ENCODE measurements at regions not wholly inside any gene's neighbourhood (a gene's known extent, or its start where the extent isn't known, plus 50 kb on each side); places are given as distances from the start of the nearest gene placed in this dataset.
"Not testable (repeated sequence)": the region's sequence is repeated elsewhere in the genome, so short reads cannot be mapped to it uniquely, and the experiment has no call there.

GRCh38 chr1:187909382-187909781 is 1080.6 kb downstream of the PLA2G4A start:
- no peak for DNase-seq (ENCODE audit: low read depth)

DNA sequence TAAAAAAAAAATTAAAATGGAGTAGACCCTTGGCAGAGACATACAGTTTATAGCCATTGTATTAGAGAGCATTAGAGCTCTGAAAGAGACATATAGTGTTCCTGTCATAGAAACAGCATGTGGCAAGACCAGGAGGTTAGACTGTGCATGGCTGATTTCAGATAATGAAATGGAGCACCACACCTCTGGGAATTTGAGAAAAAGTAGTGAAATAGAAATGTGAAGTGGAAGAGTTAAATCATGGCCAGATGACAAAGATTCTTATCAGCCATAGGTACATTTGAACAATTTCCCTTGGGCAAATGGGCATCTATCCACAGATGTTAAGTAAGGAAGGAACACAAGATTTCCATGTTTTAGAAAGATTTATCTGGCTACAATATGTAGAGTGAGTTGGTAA is 1083.1 kb downstream of the PLA2G4A start:
- no peak for DNase-seq (ENCODE audit: low read depth)

- no peak for DNase-seq (ENCODE audit: low read depth)
Measured at GRCh38 chr1:187920976-187921375, 1092.2 kb downstream of the PLA2G4A start.

DNA sequence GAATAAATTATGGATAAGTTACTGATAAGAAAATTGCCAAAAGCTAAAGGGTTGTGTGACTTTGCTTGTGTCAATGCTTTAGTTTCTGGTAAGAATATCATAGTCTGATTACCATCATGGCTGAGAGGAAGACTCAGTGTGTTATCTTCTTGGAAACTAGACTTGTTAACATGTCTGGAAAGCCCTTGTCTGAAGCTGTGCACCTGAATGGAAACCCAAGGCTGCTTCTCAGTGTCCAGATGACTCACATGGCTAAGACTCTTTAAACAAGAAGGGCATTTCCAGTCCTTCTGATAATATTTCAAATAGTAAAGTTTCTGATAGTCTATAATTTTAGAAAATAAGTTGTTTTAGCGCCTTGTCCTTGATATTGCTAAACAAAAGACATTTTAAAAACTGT is 1092.7 kb downstream of the PLA2G4A start:
- peak; percentile 28 for DNase-seq (ENCODE audit: low read depth)

DNA sequence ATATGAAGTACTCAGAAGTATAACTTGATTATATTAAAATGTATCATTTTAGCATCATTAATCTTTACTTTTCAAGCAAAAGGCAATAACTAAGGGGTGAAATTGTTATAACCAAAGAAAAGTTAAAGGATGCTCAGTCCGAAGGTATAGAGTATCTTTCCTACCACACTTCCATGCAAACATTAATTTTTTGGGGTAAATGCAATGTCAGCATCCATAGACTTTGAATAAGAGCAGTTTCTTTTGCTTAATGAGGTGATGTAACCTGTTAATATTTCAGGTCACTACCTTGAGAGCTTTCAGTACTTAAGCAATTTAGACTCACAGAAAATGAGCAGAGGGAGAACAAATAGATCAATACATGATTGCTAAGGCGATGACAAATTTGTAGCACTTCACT is 1093.5 kb downstream of the PLA2G4A start:
- DNase-seq (ENCODE audit: low read depth), result no peak

- DNase-seq (ENCODE audit: low read depth), result no peak
Measured at GRCh38 chr1:187924252-187924651, 1095.5 kb downstream of the PLA2G4A start.

GRCh38 chr1:187928288-187928687 is 1099.5 kb downstream of the PLA2G4A start:
- DNase-seq (ENCODE audit: low read depth), result peak; percentile 42

- no peak for DNase-seq (ENCODE audit: low read depth)
Measured at GRCh38 chr1:187928696-187929095, 1099.9 kb downstream of the PLA2G4A start.

DNA sequence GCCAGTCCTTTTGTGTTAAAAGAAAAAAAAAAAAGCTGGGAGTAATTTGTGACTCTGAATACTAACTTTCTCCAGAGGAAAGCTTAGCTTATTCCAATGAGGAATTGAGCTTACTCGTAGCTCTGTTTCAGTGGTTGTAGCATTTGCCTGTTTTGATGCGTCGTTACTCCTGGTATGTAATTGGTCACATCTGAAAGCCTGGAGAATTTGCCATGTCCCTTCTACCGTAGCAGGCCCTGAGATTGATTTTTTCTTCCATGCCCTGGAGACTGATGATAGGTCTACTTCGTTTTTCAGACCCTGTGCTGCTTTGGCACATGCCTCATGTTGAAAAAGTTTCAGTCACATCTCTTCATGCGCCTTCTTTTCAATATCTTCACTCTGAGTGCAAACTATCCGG is 1103.0 kb downstream of the PLA2G4A start:
- no peak for DNase-seq (ENCODE audit: low read depth)

- no peak for DNase-seq (ENCODE audit: low read depth)
Measured at GRCh38 chr1:187933562-187934419, 1105.0 kb downstream of the PLA2G4A start.

- no peak for DNase-seq (ENCODE audit: low read depth)
Measured at GRCh38 chr1:187936667-187937066, 1107.9 kb downstream of the PLA2G4A start.

DNA sequence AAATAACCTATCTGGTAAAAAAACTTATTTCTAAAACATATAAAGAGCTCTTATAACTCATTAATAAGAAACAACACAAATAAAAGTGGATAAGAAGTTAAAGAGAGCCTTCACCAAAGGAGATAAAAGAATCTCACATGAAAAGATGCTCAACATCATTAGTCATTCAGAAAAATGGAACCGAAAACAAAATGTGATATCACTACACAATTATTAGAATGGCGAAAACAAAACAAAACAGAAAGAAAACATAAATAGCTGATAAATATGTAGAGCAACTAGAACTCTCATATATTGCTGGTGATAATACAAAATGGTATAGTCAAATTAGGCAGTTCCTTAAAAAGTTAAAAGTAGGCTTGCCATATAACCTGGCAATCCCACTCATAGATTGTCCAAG is 1109.3 kb downstream of the PLA2G4A start:
- no peak for DNase-seq (ENCODE audit: low read depth)

DNA sequence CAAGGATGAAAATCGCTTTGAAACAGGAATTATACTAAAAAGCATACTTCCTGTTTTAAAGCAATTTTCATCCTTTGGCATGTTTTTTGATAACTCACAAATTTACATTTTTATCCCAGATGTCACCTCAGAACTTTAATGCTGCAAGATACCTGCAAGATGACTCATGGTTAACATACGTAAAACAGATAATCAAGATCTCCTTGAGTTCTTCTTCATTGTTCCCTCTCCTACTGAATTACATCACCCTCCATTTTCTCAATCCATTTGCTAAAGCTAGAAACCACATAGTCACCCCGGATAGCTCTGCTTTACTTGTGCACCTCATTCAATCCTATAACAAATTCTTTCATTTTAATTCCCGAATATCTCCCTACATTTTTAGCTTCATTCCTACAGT is 1114.2 kb downstream of the PLA2G4A start:
- peak; percentile 24 for DNase-seq (ENCODE audit: low read depth)

GRCh38 chr1:187943606-187944403 is 1115.1 kb downstream of the PLA2G4A start:
- peak; percentile 2 for DNase-seq (ENCODE audit: low read depth)

DNA sequence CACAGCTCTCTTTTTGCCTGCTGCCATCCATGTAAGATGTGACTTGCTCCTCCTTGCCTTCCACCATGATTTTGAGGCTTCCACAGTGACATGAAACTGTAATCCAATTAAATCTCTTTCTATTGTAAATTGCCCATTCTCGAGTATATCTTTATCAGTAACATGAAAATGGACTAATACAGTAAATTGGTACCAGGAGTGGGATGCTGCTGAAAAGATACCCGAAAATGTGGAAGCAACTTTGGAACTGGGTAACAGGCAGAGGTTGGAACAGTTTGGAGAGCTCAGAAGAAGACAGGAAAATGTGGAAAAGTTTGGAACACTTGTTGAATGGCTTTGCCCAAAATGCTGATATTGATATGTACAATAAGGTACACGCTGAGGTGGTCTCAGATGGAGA is 1117.9 kb downstream of the PLA2G4A start:
- not testable (repeated sequence) for DNase-seq (ENCODE audit: low read depth)

- no peak for DNase-seq (ENCODE audit: low read depth)
Measured at GRCh38 chr1:187947359-187947758, 1118.6 kb downstream of the PLA2G4A start.

- no peak for DNase-seq (ENCODE audit: low read depth)
Measured at GRCh38 chr1:187948170-187948794, 1119.5 kb downstream of the PLA2G4A start.

DNA sequence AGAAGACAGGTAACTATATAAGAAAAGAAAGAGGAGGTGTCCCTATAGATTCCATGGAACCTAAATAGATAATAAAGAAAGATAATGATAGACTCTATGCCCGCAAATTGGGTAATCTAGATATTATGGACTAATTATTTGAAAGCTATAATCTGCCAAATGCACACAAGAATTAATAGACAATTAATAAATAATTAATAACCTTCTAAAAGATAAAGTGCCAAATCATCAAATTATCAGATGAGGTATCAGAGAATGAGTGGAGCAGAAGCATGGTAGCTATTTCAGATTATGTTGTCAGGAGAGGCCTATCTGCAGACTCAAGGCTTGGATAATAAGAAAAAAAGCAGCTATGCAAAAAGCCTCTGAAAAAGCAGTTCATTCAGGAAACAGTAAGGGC is 1120.8 kb downstream of the PLA2G4A start:
- DNase-seq (ENCODE audit: low read depth), result no peak

GRCh38 chr1:187951817-187952216 is 1123.1 kb downstream of the PLA2G4A start:
- no peak for DNase-seq (ENCODE audit: low read depth)

GRCh38 chr1:187952446-187952845 is 1123.7 kb downstream of the PLA2G4A start:
- DNase-seq (ENCODE audit: low read depth), result no peak

DNA sequence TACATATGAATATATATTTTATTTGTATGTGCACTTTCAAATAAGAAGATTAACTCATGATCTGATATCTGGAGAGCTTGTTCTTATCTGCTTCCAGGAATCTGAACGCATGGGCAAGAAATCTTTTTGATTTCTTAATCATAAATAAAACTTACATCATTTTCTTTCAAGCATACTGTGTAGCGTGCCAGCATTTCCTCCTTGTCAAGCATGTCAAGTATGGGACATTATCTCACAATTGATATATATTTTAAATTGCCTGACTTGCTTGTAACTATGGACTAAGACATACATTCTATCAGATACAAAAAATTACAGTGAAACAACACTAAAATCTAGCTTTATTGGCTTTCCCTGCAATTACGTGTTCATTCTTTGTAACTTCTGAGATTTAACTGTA is 1128.2 kb downstream of the PLA2G4A start:
- peak; percentile 35 for DNase-seq (ENCODE audit: low read depth)

GRCh38 chr1:187958207-187958606 is 1129.5 kb downstream of the PLA2G4A start:
- DNase-seq (ENCODE audit: low read depth), result no peak

DNA sequence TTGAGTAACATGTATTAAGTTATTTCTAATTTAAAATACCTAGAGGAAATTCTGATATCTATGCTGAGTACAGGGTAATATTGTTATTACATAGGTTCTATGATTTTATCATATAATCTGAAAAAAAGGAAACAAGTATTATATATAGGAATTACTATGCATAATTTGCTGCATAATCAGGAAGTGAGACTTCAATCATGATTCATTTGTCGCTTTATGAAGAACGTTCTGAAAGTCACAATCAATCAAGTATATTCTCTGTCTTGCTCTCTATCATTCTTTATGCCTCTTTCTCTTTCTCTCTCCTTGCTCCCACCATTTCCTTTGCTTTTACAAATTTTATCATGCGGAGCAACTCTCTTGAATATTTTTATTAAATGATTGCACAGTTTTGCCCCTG is 1130.3 kb downstream of the PLA2G4A start:
- no peak for DNase-seq (ENCODE audit: low read depth)

All from iris pigment epithelial cell (primary cell).